IPS-18a (cell line): ENCODE measurements at regions not wholly inside any gene's neighbourhood (a gene's known extent, or its start where the extent isn't known, plus 50 kb on each side); places are given as distances from the start of the nearest gene placed in this dataset.

ENCODE experiments used
- H3K27ac ChIP-seq: one replicate; pipeline ENCODE4 v1.5.1; 2013; ENCODE audit warnings: low read length
- H3K27me3 ChIP-seq: one replicate; pipeline ENCODE4 v1.6.1; 2013; ENCODE audit warnings: mild to moderate bottlenecking, low read length; ENCODE audit not compliant: control insufficient read depth, insufficient read depth
- H3K36me3 ChIP-seq: one replicate; pipeline ENCODE4 v1.6.1; 2013; ENCODE audit warnings: low read depth, low read length; ENCODE audit not compliant: control insufficient read depth
- H3K4me1 ChIP-seq: one replicate; pipeline ENCODE4 v1.6.1; 2013; ENCODE audit warnings: low read depth, low read length; ENCODE audit not compliant: control insufficient read depth
- H3K4me3 ChIP-seq: one replicate; pipeline ENCODE4 v1.5.1; 2013; ENCODE audit warnings: low read length
- H3K9ac ChIP-seq: one replicate; pipeline ENCODE4 v1.6.1; 2013; ENCODE audit warnings: mild to moderate bottlenecking, low read length, moderate library complexity
- H3K9me3 ChIP-seq: one replicate; pipeline ENCODE4 v1.6.1; 2013; ENCODE audit warnings: low read depth, low read length; ENCODE audit not compliant: control insufficient read depth

- Histone ChIP-seq H3K4me3 (no peak overlapping the region), H3K9me3 (no peaks in the 10 kb centered on the region), H3K9ac (no peak overlapping the region), H3K27me3 (no peaks in the 10 kb centered on the region), H3K27ac (no peak overlapping the region), H3K4me1 (no peaks in the 10 kb centered on the region), H3K36me3 (no peaks in the 10 kb centered on the region)
Observed at GRCh38 chr3:124498891-124499290, 231.4 kb upstream of the UMPS start.

- Histone ChIP-seq H3K4me3 (no peak overlapping the region), H3K4me1 (no peaks in the 10 kb centered on the region), H3K27me3 (no peaks in the 10 kb centered on the region), H3K36me3 (no peaks in the 10 kb centered on the region), H3K27ac (no peak overlapping the region), H3K9me3 (no peaks in the 10 kb centered on the region), H3K9ac (no peak overlapping the region)
Observed at GRCh38 chr3:124504332-124505059, 225.8 kb upstream of the UMPS start.

- Histone ChIP-seq H3K4me3 (no peak overlapping the region), H3K9me3 (no peaks in the 10 kb centered on the region), H3K9ac (no peak overlapping the region), H3K27ac (no peak overlapping the region), H3K4me1 (peaks cover 11% of the 10 kb centered on the region), H3K27me3 (no peaks in the 10 kb centered on the region), H3K36me3 (no peaks in the 10 kb centered on the region)
Observed at GRCh38 chr3:124509884-124510283, 220.4 kb upstream of the UMPS start.

- no peaks in the 10 kb centered on the region for H3K36me3 ChIP-seq
Observed at GRCh38 chr3:124510290-124510689, 220.0 kb upstream of the UMPS start.

GRCh38 chr3:124512881-124513609, 217.2 kb upstream of the UMPS start:
- H3K9me3 ChIP-seq, result no peaks in the 10 kb centered on the region
- H3K4me3 ChIP-seq, result no peak overlapping the region
- peak overlapping the region; percentile 18 for H3K27ac ChIP-seq
- no peak overlapping the region for H3K9ac ChIP-seq
- H3K36me3 ChIP-seq, result no peaks in the 10 kb centered on the region
- H3K27me3 ChIP-seq, result no peaks in the 10 kb centered on the region
- H3K4me1 ChIP-seq, result peaks cover 11% of the 10 kb centered on the region

More at GRCh38 chr3:124510290-124510689, 220.0 kb upstream of the UMPS start:
- Histone ChIP-seq H3K27me3 (no peaks in the 10 kb centered on the region), H3K27ac (no peak overlapping the region), H3K4me3 (no peak overlapping the region), H3K9me3 (no peaks in the 10 kb centered on the region), H3K9ac (no peak overlapping the region), H3K4me1 (peaks cover 11% of the 10 kb centered on the region)

- Histone ChIP-seq H3K27me3 (no peaks in the 10 kb centered on the region), H3K27ac (peak overlapping the region; percentile 18), H3K9me3 (no peaks in the 10 kb centered on the region), H3K36me3 (no peaks in the 10 kb centered on the region), H3K9ac (no peak overlapping the region), H3K4me1 (peaks cover 11% of the 10 kb centered on the region), H3K4me3 (no peak overlapping the region)
Observed at GRCh38 chr3:124513610-124513997, 216.6 kb upstream of the UMPS start.

- Histone ChIP-seq H3K4me1 (peaks cover 13% of the 10 kb centered on the region), H3K27ac (no peak overlapping the region), H3K9ac (no peak overlapping the region), H3K4me3 (no peak overlapping the region), H3K9me3 (no peaks in the 10 kb centered on the region), H3K36me3 (no peaks in the 10 kb centered on the region), H3K27me3 (no peaks in the 10 kb centered on the region)
Observed at GRCh38 chr3:124514683-124515082, 215.6 kb upstream of the UMPS start.

- Histone ChIP-seq H3K9ac (no peak overlapping the region), H3K9me3 (no peaks in the 10 kb centered on the region), H3K4me3 (no peak overlapping the region), H3K4me1 (peaks cover 22% of the 10 kb centered on the region), H3K36me3 (no peaks in the 10 kb centered on the region), H3K27ac (no peak overlapping the region), H3K27me3 (no peaks in the 10 kb centered on the region)
Observed at GRCh38 chr3:124516333-124516732, 213.9 kb upstream of the UMPS start.

- H3K27ac ChIP-seq, result no peak overlapping the region
- H3K9ac ChIP-seq, result no peak overlapping the region
Observed at GRCh38 chr3:124517306-124517705, 212.9 kb upstream of the UMPS start.

GRCh38 chr3:124518350-124518749, 211.9 kb upstream of the UMPS start:
- H3K27me3 ChIP-seq, result no peaks in the 10 kb centered on the region
- H3K9me3 ChIP-seq, result no peaks in the 10 kb centered on the region
- H3K27ac ChIP-seq, result no peak overlapping the region
- H3K4me3 ChIP-seq, result no peak overlapping the region
- no peaks in the 10 kb centered on the region for H3K36me3 ChIP-seq
- H3K4me1 ChIP-seq, result peaks cover 16% of the 10 kb centered on the region
- H3K9ac ChIP-seq, result no peak overlapping the region

More at GRCh38 chr3:124517306-124517705, 212.9 kb upstream of the UMPS start:
- no peaks in the 10 kb centered on the region for H3K9me3 ChIP-seq
- H3K4me3 ChIP-seq, result no peak overlapping the region
- H3K4me1 ChIP-seq, result peaks cover 22% of the 10 kb centered on the region
- H3K36me3 ChIP-seq, result no peaks in the 10 kb centered on the region
- H3K27me3 ChIP-seq, result no peaks in the 10 kb centered on the region

- Histone ChIP-seq H3K9me3 (no peaks in the 10 kb centered on the region), H3K4me3 (no peak overlapping the region), H3K4me1 (peaks cover 11% of the 10 kb centered on the region), H3K36me3 (no peaks in the 10 kb centered on the region), H3K27me3 (no peaks in the 10 kb centered on the region), H3K27ac (no peak overlapping the region), H3K9ac (no peak overlapping the region)
Observed at GRCh38 chr3:124519591-124520194, 210.6 kb upstream of the UMPS start.
